GM18520 (cell line): ENCODE measurements at regions not wholly inside any gene's neighbourhood (a gene's known extent, or its start where the extent isn't known, plus 50 kb on each side); places are given as distances from the start of the nearest gene placed in this dataset.
A peak's percentile ranks its signal among the peaks of the same experiment; 100 is the strongest.
"Not testable (repeated sequence)": the region's sequence is repeated elsewhere in the genome, so short reads cannot be mapped to it uniquely, and the experiment has no call there.

Experiments used
- ATAC-seq: cut with Tn5 transposase; IDR thresholded peaks from one replicate; pipeline ENCODE4 v1.9.1; 2021; ENCODE audit not compliant: unreplicated experiment

DNA sequence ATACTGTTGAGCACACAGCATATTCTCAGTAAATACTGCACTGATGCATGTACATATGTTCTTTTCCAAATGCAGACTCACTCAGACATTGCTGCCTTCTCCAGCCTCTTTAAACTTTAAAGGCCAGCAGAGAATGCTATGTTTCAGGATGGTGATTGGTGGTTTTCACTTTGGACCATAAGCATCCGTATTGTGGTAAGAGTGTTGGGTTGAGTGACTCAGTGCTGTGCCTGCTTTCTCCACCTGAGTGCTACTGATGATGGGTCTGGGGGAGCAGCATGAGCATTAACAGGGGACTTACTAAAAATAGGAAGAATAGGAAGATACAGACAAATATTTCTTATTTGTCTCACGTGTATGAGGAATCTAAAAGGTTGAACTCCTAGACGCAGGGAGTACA lies 56.3 kb upstream of the ZNF92 start:
- no peak for ATAC-seq

DNA sequence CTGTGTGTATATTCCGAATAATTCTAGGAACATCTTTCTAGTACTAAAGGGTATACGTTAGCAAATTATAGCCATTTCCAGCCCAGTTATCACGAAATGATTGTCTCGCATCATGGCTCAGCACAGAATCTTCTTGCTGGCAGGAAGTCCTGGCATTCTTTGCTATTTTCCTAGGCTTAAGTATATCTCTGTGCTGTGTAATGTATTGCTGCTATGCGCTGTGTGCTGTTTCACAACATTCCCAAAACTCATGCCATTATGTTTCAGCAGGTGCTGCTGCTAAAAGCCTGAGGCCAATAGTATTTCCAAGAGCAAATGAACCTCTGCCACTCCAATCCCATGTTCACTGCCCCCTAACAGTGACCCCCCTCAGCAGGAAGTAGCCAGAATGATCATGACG lies 62.9 kb upstream of the ZNF92 start:
- ATAC-seq: no peak

DNA sequence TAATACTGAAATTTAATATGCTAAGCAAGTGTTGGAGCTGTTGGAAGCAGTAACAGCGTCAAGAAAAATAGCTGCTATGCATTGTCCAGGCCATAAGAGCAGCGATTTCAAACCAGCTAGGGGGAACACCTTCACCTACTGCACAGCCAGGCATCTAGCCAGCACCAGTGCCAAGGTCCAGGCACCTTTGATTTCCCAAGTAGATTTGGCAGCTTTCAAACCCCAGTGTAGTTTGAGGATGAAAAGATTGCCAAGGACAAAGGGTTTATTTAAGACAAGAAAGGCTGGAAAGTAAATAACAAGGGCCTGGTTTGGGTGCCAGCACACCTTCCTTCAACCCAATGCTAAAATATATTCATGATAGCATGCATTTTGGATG lies 65.4 kb upstream of the ZNF92 start:
- ATAC-seq: no peak

DNA sequence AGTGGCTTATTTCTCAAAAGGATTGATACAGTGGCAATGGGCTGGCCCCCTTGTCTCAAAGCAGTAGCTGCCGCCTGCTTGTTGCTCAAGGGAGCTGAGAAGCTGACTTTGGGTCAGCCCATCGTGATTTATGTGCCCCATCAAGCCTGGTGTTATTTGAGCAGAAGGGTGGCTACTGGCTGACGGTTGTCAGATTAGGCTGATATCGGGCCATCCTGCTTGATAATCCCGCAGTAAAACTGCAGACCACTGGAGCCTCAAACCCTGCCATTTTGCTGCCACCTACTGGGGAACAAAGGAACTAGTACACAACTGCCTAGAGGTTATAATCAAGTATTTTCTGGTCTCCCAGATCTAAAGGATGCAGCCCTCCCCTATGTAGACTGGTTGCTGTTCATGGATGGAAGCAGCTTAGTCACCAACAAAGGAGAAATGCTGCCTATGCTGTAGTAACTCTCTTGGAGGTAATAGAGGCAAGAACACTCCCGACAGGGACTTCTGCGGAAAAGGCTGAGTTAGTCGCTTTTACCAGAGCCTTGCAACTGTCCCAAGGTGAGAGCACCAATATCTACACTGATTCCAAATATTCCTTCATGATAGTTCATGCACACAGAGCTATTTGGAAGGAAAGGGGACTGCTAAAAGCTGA lies 65.9 kb upstream of the ZNF92 start:
- peak; percentile 53 for ATAC-seq

DNA sequence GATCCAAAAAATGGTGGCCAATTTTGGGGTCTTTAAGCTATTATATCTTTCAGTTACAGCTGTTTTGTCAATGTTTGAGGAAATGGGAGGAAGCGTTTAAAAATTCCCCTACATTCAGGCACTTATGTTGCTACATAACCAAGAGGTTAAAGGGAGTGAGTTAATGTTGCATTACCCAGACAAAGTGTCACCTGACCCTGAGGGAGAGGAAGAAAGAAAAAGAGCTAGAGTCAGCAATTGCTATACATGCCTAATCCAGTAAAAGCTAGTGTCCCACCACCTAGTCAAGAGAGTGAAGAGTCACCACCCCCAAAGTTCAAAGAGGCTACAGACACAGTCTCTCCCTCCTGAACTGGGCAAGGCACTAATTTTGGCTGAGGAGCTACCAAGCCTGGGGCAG lies 69.5 kb upstream of the ZNF92 start:
- no peak for ATAC-seq

DNA sequence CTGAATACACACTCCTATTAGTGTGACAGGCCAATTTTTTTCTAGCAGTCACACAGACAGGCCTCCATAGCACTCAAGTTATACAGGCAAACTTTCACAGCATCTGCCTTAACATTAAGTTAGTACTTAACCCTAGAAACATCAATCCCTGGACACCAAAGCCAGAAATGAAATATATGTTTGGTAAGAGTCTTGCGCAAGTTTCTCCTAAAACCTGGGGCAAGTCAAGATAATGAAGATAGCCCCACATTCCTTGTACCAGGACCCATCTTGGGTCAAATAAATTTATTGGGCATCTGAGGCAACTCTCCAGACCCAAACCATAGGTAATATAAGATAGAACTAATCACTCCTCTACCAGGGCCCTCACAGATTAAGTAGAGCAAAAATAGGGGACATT lies 70.8 kb upstream of the ZNF92 start:
- no peak for ATAC-seq

DNA sequence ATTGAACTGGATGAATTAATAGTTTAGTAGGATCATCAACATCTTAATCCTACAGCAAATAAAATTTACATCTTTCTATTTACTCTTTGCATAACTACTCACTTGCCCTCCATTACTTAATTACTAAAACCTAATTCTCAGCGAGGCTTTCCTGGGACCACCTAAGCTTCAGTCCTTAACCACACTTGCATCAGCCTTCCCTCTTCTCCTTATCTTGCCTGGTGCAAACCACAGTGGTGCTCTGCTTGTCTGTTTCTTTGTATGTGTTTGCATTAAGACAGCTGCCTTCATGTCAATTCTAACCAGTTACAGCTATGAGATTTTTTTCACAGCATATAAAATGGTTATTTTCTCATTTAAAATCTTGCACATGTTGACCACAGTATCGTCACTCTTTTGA lies 72.6 kb upstream of the ZNF92 start:
- ATAC-seq: no peak

DNA sequence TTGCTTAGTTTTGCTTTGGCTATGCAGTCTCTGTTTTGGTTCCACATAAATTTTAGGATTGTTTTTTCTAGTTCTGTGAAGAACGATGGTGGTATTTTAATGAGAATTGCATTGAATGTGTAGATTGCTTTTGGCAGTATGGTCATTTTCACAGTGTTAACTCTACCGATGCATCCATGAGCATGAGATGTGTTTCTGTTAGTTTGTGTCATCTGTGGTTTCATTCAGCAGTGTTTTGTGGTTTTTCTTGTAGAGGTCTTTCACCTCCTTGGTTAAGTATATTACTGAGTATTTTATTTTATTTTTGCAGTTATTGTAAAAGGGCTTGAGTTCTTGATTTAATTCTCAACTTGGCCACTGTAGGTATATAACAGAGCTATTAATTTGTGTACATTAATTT lies 78.2 kb upstream of the ZNF92 start:
- ATAC-seq: no peak

DNA sequence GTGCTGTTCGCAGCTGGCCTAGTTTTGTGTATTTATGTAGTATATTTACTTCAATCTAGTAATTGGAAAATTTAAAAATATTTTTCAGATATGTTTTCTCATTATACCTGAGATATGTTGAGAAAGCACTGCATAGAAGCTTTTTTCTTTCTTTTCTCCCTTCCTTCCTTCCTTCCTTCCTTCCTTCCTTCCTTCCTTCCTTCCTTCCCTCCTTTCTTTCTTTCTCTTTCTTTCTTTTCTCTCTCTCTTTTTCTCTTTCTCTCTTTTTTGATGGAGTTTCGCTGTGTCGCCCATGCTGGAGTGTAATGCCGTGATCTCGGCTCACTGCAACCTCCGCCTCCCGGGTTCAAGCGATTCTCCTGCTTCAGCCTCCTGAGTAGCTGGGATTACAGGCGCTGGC lies 83.3 kb upstream of the ZNF92 start:
- not testable (repeated sequence) for ATAC-seq

DNA sequence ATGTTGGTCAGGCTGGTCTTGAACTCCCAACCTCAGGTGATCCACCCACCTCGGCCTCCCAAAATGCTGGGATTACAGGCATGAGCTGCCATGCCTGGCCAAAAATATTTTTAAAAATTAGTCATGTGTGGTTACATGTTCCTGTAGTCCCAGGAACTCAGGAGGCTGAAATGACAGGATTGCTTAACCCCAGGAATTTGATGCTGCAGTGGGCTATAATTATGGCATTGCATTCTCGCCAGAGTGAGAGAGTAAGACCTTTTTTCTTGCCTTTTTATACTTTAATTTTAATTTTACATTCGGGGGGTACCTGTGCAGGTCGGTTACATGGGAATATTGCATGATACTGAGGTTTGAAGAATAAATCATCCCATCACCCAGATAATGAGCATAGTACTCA lies 86.6 kb upstream of the ZNF92 start:
- ATAC-seq: no peak

DNA sequence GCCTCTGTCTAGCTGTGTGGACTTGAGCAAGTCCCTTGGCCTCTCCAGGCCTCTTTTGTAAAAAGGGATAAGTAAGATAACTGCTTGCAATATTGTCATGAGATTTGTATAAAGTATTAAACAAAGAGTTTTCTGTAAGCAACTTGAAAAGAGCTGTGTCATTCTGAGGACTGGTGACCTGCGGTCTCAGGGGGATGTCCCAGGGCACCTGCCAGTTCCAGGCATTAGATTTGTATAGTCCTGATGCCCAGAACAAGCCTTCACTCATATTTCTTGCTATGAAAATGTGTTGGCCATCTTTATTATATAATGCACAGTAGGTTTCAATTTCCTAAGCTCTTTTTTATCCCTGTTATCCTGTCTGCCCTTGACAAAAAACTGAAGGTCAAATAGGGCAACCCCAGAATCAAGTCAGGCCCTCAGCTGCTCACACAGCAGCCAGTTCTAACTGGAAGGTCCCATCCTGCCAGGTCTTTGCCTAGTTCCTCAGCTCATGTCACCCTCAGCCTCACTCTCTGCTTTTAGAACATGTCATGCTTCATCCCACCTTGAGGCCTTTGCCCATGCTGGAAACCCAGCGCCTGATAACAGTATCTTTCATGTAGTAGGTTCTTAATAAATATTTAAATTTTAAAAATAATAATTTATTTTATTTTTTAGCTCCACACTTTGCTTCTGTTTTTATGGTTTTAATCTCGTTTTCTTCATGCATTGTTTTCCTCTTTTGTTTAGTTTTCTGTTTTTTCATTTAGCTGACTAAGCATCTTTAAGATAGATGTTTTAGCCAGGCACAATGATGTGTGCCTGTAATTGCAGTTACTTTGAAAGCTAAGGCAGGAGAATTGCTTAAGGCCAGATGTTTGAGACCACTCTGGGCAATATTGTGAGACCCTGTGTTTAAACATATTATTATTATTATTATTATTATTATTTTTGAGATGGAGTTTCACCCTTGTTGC lies 87.5 kb upstream of the ZNF92 start:
- ATAC-seq: peak; percentile 50

DNA sequence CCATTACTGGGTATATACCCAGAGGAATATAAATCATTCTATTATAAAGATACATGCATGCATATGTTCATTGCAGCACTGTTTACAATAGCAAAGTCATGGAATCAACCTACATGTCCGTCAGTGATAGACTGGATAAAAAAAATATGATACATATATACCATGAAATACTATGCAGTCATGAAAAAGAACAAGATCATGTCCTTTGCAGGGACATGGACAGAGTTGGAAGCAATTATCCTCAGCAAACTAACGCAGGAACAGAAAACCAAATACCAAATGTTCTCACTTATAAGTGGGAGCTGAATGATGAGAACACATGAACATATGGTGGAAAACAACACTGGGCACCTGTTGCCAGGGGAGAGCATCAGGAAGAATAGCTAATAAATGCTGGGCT lies 88.4 kb upstream of the ZNF92 start:
- not testable (repeated sequence) for ATAC-seq

DNA sequence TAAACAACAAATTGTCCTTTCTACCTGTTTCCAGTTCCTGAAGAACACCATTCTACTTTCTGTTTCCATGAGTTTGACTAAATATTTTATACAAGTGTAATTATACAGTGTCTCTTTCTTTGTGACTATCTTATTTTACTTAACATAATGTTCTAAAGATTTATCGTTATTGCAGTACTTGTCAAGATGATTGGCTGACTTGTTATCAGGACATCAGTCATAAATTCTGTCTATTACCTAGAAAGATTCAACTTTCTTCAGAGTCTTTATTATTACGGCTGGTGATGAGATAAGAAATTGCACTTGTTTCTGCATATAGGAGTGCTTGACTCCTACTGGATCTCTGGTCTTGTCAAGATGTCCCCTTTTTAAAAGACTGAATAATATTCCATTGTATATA lies 93.9 kb upstream of the ZNF92 start:
- ATAC-seq: no peak

DNA sequence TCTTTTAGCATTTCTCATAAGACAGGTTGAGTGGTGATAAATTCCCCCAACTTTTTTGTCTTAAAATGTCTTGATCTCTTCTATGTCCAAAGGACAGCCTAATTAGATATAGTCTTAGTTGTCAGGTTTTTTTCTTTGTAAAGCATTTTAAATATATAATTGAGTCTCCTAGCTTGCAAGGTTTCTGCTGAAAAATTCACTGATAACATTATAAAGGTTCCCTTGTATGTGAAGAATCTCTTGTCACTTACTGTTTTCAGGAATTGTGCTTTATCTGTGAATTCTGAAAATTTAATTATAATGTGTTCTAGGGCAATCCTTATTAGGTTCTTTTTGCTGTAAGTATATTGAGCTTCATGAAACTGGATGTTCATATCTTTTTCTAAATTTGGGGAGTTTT lies 96.8 kb upstream of the ZNF92 start:
- ATAC-seq: no peak

DNA sequence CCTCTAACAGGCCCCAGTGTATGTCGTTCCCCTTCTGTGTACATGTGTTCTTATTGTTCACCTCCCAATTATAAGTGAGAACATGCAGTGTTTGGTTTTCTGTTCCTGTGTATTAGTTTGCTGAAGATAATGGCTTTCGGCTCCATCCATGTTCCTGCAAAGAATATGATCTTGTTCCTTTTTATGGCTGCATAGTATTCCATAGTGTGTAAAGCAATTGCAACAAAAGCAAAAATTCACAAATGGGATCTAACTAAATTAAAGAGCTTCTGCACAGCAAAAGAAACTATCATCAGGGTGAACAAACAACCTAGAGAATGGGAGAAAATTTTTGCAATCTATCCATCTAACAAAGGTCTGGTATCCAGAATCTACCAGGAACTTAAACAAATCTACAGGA lies 102.2 kb upstream of the ZNF92 start:
- ATAC-seq: not testable (repeated sequence)

DNA sequence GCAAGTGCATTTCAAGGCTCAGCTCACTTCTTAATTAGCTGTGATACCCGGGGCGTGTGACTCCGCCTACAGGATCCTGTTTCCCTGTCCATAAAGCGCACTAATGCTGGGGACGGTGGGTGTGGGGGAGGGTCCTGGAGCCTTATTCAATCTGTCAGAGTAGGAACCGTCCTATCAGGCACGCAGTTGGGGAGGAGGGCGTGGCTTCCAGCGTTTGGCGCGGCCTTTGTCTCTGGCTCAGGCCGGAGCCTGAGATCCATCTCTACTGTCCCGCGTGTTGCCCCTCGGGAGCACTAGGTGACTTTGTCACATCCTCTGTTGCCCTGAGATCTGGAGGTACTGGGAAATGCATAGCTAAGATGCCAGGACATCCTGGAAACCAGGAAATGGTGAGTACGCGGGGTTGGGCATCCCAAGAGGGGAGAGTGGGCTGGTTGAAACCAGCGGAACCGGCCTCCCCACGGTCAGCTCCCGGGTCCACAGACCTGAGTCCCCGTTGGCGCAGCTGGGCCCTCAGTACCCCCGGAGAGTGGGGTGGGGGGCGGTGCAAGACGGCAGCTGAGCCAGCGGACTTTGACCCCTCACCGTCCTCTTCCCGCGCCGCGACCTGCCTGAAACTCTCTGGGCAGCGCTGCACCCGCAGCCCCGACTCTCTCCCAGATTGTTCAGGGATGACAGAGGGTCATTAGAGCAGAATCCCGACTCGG lies 104.4 kb upstream of the ZNF92 start:
- ATAC-seq: peak; percentile 91

DNA sequence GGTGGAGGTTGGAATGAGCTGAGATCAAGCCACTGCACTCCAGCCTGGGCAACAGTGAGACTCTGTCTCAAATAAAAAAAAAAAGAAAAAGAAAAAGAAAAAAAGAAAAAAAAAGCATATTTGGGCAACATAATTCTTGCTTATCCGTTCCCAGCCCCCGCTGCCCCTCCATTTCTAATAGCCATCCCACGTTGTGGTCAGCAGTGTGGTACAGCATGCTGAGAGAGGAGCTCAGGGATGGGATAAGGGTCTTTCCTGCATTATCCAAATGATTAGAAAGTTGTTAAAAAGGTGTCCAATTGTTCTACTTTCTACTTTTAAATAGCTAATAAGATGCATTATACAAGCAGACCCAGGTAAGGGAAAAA lies 104.9 kb upstream of the ZNF92 start:
- no peak for ATAC-seq

DNA sequence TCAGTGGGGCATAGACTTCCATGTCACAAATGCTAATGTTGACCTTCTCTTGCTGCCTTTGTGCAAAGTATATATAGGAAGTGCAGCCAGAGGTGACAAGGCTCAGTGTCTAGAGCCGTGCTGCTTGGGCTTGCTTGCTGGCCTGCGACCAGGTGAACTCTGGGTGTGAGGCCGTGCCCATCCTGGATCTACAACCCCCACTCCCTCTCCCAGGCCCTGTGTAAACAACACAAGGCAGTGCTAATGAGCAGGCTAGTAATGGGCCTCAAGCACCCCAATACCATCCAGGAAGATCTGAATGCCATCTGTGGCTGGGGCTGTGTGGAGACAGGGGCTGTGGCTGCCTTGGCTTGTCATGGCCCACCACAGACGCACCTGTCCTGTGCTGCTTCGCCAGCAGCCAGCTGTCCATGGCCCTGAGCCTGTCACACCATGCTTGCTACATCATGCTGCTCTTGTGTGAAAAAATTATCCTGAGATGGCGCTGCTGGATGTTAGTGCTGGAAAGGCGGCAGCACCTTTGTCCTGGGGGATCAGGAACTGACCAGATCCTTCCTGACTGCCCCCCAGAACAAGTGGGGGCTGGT lies 107.6 kb upstream of the ZNF92 start:
- no peak for ATAC-seq

DNA sequence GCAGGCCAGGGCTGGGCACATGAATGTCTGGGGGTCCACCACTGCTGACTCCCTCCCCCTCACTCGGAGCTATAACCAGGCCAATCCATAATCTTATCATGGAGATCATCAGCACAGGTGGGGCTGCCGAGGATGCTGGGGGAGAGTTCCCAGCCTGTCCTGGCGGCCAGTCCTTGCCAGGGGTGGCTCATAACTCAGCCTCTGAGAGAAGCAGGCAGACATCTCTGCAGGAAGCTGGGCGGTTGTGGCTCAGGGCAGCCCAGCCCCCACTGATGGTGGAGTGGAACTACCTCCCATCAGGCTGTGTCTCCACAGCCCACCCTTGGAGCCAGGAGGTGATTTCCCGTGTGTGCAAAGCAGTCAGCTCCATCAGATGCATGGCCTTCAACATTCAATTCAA lies 109.4 kb upstream of the ZNF92 start:
- ATAC-seq: no peak

DNA sequence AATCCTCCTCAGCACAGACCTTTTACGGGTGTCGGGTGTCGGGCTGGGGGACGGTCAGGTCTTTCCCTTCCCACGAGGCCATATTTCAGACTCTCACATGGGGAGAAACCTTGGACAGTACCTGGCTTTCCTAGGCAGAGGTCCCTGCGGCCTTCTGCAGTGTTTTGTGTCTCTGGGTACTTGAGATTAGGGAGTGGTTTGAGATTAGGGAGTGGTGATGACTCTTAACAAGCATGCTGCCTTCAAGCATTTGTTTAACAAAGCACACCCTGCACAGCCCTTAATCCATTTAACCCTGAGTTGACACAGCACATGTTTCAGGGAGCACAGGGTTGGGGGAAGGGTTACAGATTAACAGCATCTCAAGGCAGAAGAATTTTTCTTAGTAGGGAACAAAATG lies 113.0 kb upstream of the ZNF92 start:
- ATAC-seq: not testable (repeated sequence)

DNA sequence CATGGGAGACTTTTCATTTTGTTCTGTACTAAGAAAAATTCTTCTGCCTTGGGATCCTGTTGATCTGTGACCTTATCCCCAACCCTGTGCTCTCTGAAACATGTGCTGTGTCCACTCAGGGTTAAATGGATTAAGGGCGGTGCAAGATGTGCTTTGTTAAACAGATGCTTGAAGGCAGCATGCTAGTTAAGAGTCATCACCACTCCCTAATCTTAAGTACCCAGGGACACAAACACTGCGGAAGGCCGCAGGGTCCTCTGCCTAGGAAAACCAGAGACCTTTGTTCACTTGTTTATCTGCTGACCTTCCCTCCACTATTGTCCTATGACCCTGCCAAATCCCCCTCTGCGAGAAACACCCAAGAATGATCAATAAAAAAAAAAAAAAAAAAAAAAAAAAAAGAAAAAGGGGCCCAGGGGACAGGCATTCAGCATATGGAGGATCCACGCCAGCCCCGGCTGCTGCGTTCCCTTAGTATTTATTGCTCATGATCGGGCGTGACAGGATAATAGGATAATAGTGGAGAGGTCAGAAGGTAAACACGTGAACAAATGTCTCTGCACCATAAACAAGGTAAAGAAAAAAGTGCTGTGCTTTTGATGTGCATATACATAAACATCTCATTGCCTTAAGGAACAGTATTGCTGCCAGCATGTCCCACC lies 113.7 kb upstream of the ZNF92 start:
- not testable (repeated sequence) for ATAC-seq
